ENCODE measurements at regions not wholly inside any gene's neighbourhood (a gene's known extent, or its start where the extent isn't known, plus 50 kb on each side); places are given as distances from the start of the nearest gene placed in this dataset.

GRCh38 chr1:219783605-219784235 is 144.6 kb downstream of the SLC30A10 start:
- DNase-seq (ENCODE audit: low read depth): no peak
- TF ChIP-seq CTCF (IDR thresholded peaks at IDR 0.05; ENCODE audit: control insufficient read depth, extremely low read depth, insufficient read depth): no peak
- no peak overlapping the region for H3K4me3 ChIP-seq (ENCODE audit: low read depth, low read length)

GRCh38 chr1:219782929-219783328 is 145.4 kb downstream of the SLC30A10 start:
- H3K4me3 ChIP-seq (ENCODE audit: low read depth, low read length): no peak overlapping the region
- DNase-seq (ENCODE audit: low read depth): no peak
- no peak for TF ChIP-seq CTCF (IDR thresholded peaks at IDR 0.05; ENCODE audit: control insufficient read depth, extremely low read depth, insufficient read depth)

GRCh38 chr1:219782311-219782710 is 146.0 kb downstream of the SLC30A10 start:
- TF ChIP-seq CTCF (IDR thresholded peaks at IDR 0.05; ENCODE audit: control insufficient read depth, extremely low read depth, insufficient read depth): no peak
- no peak overlapping the region for H3K4me3 ChIP-seq (ENCODE audit: low read depth, low read length)
- DNase-seq (ENCODE audit: low read depth): no peak

- no peak for TF ChIP-seq CTCF (IDR thresholded peaks at IDR 0.05; ENCODE audit: control insufficient read depth, extremely low read depth, insufficient read depth)
- DNase-seq (ENCODE audit: low read depth): no peak
- no peak overlapping the region for H3K4me3 ChIP-seq (ENCODE audit: low read depth, low read length)
These were observed 146.9 kb downstream of the SLC30A10 start for GRCh38 chr1:219781491-219781890.

GRCh38 chr1:219778793-219779369 is 149.5 kb downstream of the SLC30A10 start:
- no peak for TF ChIP-seq CTCF (IDR thresholded peaks at IDR 0.05; ENCODE audit: control insufficient read depth, extremely low read depth, insufficient read depth)
- H3K4me3 ChIP-seq (ENCODE audit: low read depth, low read length): no peak overlapping the region
- no peak for DNase-seq (ENCODE audit: low read depth)

- DNase-seq (ENCODE audit: low read depth): no peak
- TF ChIP-seq CTCF (IDR thresholded peaks at IDR 0.05; ENCODE audit: control insufficient read depth, extremely low read depth, insufficient read depth): no peak
- no peak overlapping the region for H3K4me3 ChIP-seq (ENCODE audit: low read depth, low read length)
These were observed 150.2 kb downstream of the SLC30A10 start for GRCh38 chr1:219778110-219778509.

- no peak for DNase-seq (ENCODE audit: low read depth)
- TF ChIP-seq CTCF (IDR thresholded peaks at IDR 0.05; ENCODE audit: control insufficient read depth, extremely low read depth, insufficient read depth): no peak
- H3K4me3 ChIP-seq (ENCODE audit: low read depth, low read length): no peak overlapping the region
These were observed 154.0 kb downstream of the SLC30A10 start for GRCh38 chr1:219774386-219774785.

All from LNCaP clone FGC (cell line).